ENCODE measurements at regions not wholly inside any gene's neighbourhood (a gene's known extent, or its start where the extent isn't known, plus 50 kb on each side); places are given as distances from the start of the nearest gene placed in this dataset.
"Not testable (repeated sequence)": the region's sequence is repeated elsewhere in the genome, so short reads cannot be mapped to it uniquely, and the experiment has no call there.

GRCh38 chr3:124364317-124365020 lies 365.8 kb upstream of the UMPS start:
- TF ChIP-seq CTCF (IDR thresholded peaks at IDR 0.05; ENCODE audit: insufficient read depth, low read depth, low read length, missing control alignments): no peak
- DNase-seq (ENCODE audit: low read depth): no peak
- no peak overlapping the region for H3K4me3 ChIP-seq (ENCODE audit: low read depth, low read length)

- not testable (repeated sequence) for DNase-seq (ENCODE audit: low read depth); H3K4me3 ChIP-seq (ENCODE audit: low read depth, low read length)
Observed at GRCh38 chr3:124366655-124367054, 363.6 kb upstream of the UMPS start.

GRCh38 chr3:124372775-124373174 lies 357.5 kb upstream of the UMPS start:
- no peak for TF ChIP-seq CTCF (IDR thresholded peaks at IDR 0.05; ENCODE audit: insufficient read depth, low read depth, low read length, missing control alignments)
- no peak overlapping the region for H3K4me3 ChIP-seq (ENCODE audit: low read depth, low read length)
- DNase-seq (ENCODE audit: low read depth): no peak

GRCh38 chr3:124373524-124373923 lies 356.7 kb upstream of the UMPS start:
- peak; percentile 69 for DNase-seq (ENCODE audit: low read depth)
- no peak overlapping the region for H3K4me3 ChIP-seq (ENCODE audit: low read depth, low read length)

GRCh38 chr3:124374583-124374982 lies 355.7 kb upstream of the UMPS start:
- no peak for DNase-seq (ENCODE audit: low read depth)
- no peak for TF ChIP-seq CTCF (IDR thresholded peaks at IDR 0.05; ENCODE audit: insufficient read depth, low read depth, low read length, missing control alignments)
- no peak overlapping the region for H3K4me3 ChIP-seq (ENCODE audit: low read depth, low read length)

More at GRCh38 chr3:124373524-124373923, 356.7 kb upstream of the UMPS start:
- TF ChIP-seq CTCF (IDR thresholded peaks at IDR 0.05; ENCODE audit: insufficient read depth, low read depth, low read length, missing control alignments): no peak

GRCh38 chr3:124381575-124382333 lies 348.5 kb upstream of the UMPS start:
- DNase-seq (ENCODE audit: low read depth): no peak
- no peak for TF ChIP-seq CTCF (IDR thresholded peaks at IDR 0.05; ENCODE audit: insufficient read depth, low read depth, low read length, missing control alignments)
- H3K4me3 ChIP-seq (ENCODE audit: low read depth, low read length): no peak overlapping the region

- no peak for DNase-seq (ENCODE audit: low read depth)
- no peak for TF ChIP-seq CTCF (IDR thresholded peaks at IDR 0.05; ENCODE audit: insufficient read depth, low read depth, low read length, missing control alignments)
- H3K4me3 ChIP-seq (ENCODE audit: low read depth, low read length): no peak overlapping the region
Observed at GRCh38 chr3:124383051-124383450, 347.2 kb upstream of the UMPS start.
